ENCODE measurements at regions not wholly inside any gene's neighbourhood (a gene's known extent, or its start where the extent isn't known, plus 50 kb on each side); places are given as distances from the start of the nearest gene placed in this dataset.

DNA sequence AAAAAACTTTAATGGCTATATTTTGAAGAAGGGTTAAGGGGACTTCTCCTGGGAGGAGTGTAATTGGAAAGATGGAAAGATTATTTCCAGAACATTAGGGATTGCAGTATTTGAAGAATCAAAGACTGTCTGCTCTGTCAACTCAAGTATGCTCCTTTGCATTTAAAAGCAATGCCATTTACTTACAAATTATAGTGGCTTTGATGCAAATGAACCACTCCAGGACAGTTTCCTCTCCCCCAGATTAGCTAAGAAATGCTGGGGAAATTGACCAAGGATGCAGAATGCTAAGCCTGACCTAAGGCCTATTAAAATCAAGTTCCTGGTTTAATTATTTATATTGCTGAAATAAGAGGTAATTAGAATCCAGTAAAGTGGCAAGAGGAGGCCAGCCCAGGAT is 110.5 kb upstream of the CAMK1G start:
- Histone ChIP-seq H3K27me3 (no peaks in the 10 kb centered on the region), H3K4me1 (ENCODE audit: insufficient read depth) (no peaks in the 10 kb centered on the region), H3K4me3 (no peak overlapping the region), H3K36me3 (no peaks in the 10 kb centered on the region), H3K27ac (no peak overlapping the region), H3K9me3 (no peaks in the 10 kb centered on the region)
- DNase-seq = no peak
- intact Hi-C loops (cut with DNase I) = no loop called here
- TF ChIP-seq EP300 (IDR thresholded peaks at IDR 0.05) (no peak), POLR2A (IDR thresholded peaks at IDR 0.05) (no peak)
- TF ChIP-seq, protein P1, sequence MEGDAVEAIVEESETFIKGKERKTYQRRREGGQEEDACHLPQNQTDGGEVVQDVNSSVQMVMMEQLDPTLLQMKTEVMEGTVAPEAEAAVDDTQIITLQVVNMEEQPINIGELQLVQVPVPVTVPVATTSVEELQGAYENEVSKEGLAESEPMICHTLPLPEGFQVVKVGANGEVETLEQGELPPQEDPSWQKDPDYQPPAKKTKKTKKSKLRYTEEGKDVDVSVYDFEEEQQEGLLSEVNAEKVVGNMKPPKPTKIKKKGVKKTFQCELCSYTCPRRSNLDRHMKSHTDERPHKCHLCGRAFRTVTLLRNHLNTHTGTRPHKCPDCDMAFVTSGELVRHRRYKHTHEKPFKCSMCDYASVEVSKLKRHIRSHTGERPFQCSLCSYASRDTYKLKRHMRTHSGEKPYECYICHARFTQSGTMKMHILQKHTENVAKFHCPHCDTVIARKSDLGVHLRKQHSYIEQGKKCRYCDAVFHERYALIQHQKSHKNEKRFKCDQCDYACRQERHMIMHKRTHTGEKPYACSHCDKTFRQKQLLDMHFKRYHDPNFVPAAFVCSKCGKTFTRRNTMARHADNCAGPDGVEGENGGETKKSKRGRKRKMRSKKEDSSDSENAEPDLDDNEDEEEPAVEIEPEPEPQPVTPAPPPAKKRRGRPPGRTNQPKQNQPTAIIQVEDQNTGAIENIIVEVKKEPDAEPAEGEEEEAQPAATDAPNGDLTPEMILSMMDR (IDR thresholded peaks at IDR 0.05) = no peak

DNA sequence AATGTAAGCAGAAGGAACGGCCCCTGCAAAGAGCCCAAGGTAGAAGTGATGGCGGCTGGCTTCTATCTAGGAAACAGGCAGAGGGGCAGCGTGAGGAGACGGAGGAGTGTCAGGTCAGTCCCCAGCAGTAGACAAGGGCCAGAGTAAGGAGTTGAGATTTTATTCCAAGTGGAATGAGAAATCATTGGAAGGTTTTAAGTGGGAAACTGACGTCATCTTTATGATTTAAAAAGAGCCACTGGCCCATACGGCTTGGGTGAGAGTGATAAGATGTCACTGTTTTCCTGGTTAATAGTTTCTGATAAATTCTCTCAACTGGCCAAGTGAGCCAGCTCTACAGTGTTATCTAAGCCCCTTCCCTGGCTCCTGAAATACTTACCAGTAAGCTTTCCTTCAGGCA is 103.2 kb upstream of the CAMK1G start:
- Histone ChIP-seq H3K27ac (no peak overlapping the region), H3K27me3 (no peaks in the 10 kb centered on the region), H3K36me3 (no peaks in the 10 kb centered on the region), H3K9me3 (no peaks in the 10 kb centered on the region), H3K4me3 (no peak overlapping the region), H3K4me1 (ENCODE audit: insufficient read depth) (no peaks in the 10 kb centered on the region)
- intact Hi-C loops (cut with DNase I) = no loop called here
- 64 to 76% (median 65%) methylated on average over 6 of the region's 6 CpGs for WGBS, 3 donors
- TF ChIP-seq, protein P1 (IDR thresholded peaks at IDR 0.05) = no peak
- TF ChIP-seq EP300 (IDR thresholded peaks at IDR 0.05) (no peak), POLR2A (IDR thresholded peaks at IDR 0.05) (no peak)
- DNase-seq = no peak

DNA sequence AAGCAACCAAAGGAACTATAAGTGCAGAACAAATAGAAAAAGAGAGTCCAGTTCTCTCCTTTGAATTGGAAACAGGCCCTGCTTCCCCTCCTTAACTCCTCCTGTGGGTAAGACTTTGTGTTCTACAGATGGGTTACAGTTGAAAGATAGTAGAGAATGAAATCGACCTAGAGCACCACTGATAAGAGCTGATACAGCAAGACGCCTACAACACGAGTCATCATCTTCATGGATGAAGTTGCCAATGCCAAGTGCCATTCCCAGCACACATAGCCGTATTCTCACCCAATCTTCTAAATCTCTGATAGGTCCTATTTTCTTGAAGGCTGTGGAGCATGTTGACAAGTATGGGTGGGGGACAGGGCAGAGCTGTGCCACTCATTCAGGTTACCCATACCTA is 99.8 kb upstream of the CAMK1G start:
- no peak overlapping the region for H3K4me3 ChIP-seq
- no peaks in the 10 kb centered on the region for H3K4me1 ChIP-seq (ENCODE audit: insufficient read depth)
- H3K27me3 ChIP-seq = no peaks in the 10 kb centered on the region
- DNase-seq = no peak
- TF ChIP-seq, protein P1 (IDR thresholded peaks at IDR 0.05) = no peak
- no peak for TF ChIP-seq POLR2A (IDR thresholded peaks at IDR 0.05)
- TF ChIP-seq EP300 (IDR thresholded peaks at IDR 0.05) = no peak
- WGBS, 3 donors = 71 to 85% (median 72%) methylated on average over 4 of the region's 4 CpGs
- intact Hi-C loops (cut with DNase I) = no loop called here
- no peak overlapping the region for H3K27ac ChIP-seq
- H3K9me3 ChIP-seq = no peaks in the 10 kb centered on the region
- no peaks in the 10 kb centered on the region for H3K36me3 ChIP-seq

DNA sequence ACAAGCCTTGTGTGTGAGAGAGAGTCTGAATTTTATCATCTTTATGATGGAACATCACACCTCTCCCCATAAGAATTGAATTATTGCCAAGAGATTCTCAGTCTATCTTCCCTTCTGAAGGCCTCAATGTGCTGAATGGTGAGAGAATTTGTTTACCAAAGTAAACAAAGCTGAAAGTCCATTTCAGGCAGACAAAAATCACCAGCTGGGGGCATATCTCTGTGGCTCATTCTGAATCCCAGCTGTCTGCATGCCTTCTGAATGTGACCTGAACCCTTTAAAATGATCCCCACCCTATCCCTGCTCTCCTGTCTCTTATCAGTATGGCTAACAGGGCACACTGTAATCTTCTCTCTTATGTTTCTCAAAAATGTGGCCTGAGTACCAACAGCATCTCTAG is 99.1 kb upstream of the CAMK1G start:
- TF ChIP-seq, protein P1 (IDR thresholded peaks at IDR 0.05) = no peak
- TF ChIP-seq POLR2A (IDR thresholded peaks at IDR 0.05) (no peak), EP300 (IDR thresholded peaks at IDR 0.05) (no peak)

DNA sequence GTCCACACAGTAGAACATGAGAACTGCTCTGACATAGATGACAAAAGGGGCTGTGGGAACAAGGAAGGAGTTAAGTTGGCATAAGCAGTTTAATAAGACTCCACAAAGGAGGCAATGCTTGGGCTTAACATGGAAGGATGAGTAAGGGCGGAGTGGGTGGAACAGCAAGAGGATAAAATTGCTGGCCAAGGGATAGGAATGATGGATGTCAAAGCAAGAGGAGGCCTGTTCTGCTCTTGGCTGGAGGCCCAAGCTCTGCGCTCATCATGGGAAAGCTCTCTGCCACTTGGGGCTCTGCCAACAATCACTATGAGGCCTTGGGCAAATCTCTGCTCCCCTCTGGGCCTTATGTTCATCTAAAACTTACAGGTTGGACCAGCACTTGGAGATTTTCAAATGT is 98.3 kb upstream of the CAMK1G start:
- no peaks in the 10 kb centered on the region for H3K27me3 ChIP-seq
- H3K36me3 ChIP-seq = no peaks in the 10 kb centered on the region
- H3K27ac ChIP-seq = no peak overlapping the region
- 54 to 65% (median 56%) methylated on average over 2 of the region's 2 CpGs for WGBS, 3 donors
- H3K4me3 ChIP-seq = no peak overlapping the region
- H3K4me1 ChIP-seq (ENCODE audit: insufficient read depth) = no peaks in the 10 kb centered on the region
- DNase-seq = no peak
- no peak for TF ChIP-seq EP300 (IDR thresholded peaks at IDR 0.05)
- TF ChIP-seq, protein P1 (IDR thresholded peaks at IDR 0.05) = no peak
- TF ChIP-seq POLR2A (IDR thresholded peaks at IDR 0.05) = no peak
- H3K9me3 ChIP-seq = no peaks in the 10 kb centered on the region
- intact Hi-C loops (cut with DNase I) = no loop called here

More for the DNA sequence above, 99.1 kb upstream of the CAMK1G start:
- Histone ChIP-seq H3K4me1 (ENCODE audit: insufficient read depth) (no peaks in the 10 kb centered on the region), H3K9me3 (no peaks in the 10 kb centered on the region), H3K4me3 (no peak overlapping the region), H3K27me3 (no peaks in the 10 kb centered on the region), H3K27ac (no peak overlapping the region), H3K36me3 (no peaks in the 10 kb centered on the region)
- intact Hi-C loops (cut with DNase I) = no loop called here
- no peak for DNase-seq
